Vagina (tissue), 2 donors: ENCODE measurements at regions not wholly inside any gene's neighbourhood (a gene's known extent, or its start where the extent isn't known, plus 50 kb on each side); places are given as distances from the start of the nearest gene placed in this dataset.

Experiments
- DNase-seq, 2 donors: peaks; one replicate each; pipeline ENCODE4 v3.0.0-alpha.2; 2017; ENCODE audit errors: extremely low spot score in 2 of 2
- H3K27ac ChIP-seq: fragments of 200-600 bp; sonication (generic); one replicate; pipeline ENCODE4 v1.5.1; 2019
- H3K27me3 ChIP-seq: fragments of 200-600 bp; sonication (generic); one replicate; pipeline ENCODE4 v1.5.1; 2019
- H3K36me3 ChIP-seq, 2 donors: fragments of 200-600 bp; sonication (generic); one replicate each; pipeline ENCODE4 v1.5.1; 2017 to 2019
- H3K4me1 ChIP-seq: fragments of 200-600 bp; sonication (generic); one replicate; pipeline ENCODE4 v1.5.1; 2019
- H3K4me3 ChIP-seq, 2 donors: fragments of 200-600 bp; sonication (generic); 1 replicate in 1 of 2; 2 replicates in 1 of 2; pipeline ENCODE4 v1.5.1; 2016 to 2019
- H3K9me3 ChIP-seq: fragments of 200-600 bp; sonication (generic); one replicate; pipeline ENCODE4 v1.5.1; 2019
- POLR2A ChIP-seq, 2 donors: fragments of 450-650 bp; IDR thresholded peaks; one replicate each; pipeline ENCODE4 v1.6.1; 2017; ENCODE audit warnings: antibody characterized with exemption in 2 of 2, mild to moderate bottlenecking in 2 of 2, moderate library complexity in 2 of 2
- POLR2AphosphoS5 ChIP-seq, 2 donors: sonication (generic); formaldehyde crosslinking; IDR thresholded peaks; one replicate each; pipeline ENCODE4 v1.9.0; 2017; ENCODE audit warnings: antibody characterized with exemption in 2 of 2, mild to moderate bottlenecking in 2 of 2, low read depth in 1 of 2; ENCODE audit not compliant: insufficient read depth in 1 of 2
- intact Hi-C: fragments of 100-400 bp; cut with DNase I; formaldehyde crosslinking; loops from one replicate; pipeline ENCODE4 v1.15.1; 2023
- TF ChIP-seq, protein P1 (sequence below), 3 experiments: fragments of 450-650 bp in 2 of 3; fragments of 200-600 bp in 1 of 3; sonication (generic) in 1 of 3; IDR thresholded peaks; one replicate each; pipeline ENCODE4 v1.5.1; 2017 to 2019; ENCODE audit warnings: antibody characterized with exemption in 3 of 3, mild to moderate bottlenecking in 2 of 3, moderate library complexity in 2 of 3

DNA sequence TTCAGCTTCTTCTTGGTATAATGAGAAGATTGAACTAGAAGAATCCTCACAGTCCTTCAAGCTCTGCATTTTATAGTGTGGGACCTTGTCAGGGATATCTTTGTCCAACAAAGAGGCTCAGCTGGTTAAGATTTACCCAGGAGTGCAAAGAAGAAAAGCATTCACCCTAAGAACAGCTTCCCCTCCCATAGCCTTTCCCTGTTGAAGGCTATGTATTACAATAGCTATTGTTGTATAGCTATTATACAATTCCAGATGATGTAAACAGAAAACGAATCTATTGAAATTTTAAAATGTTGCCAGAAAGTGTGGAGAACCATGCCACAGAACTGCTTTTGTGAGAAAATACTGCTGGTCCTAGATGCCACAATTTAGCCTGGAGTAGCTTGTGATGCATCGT, 85.5 kb upstream of the CNKSR3 start:
- Histone ChIP-seq H3K27me3 (no peaks in the 10 kb centered on the region), H3K4me1 (no peaks in the 10 kb centered on the region), H3K9me3 (no peaks in the 10 kb centered on the region), H3K27ac (no peak overlapping the region), H3K36me3 (no peaks in the 10 kb centered on the region), H3K4me3 (no peak overlapping the region)
- TF ChIP-seq POLR2A (IDR thresholded peaks at IDR 0.05) (no peak), POLR2AphosphoS5 (IDR thresholded peaks at IDR 0.05; ENCODE audit: insufficient read depth in 1 of 2, low read depth in 1 of 2) (no peak)
- TF ChIP-seq, protein P1, sequence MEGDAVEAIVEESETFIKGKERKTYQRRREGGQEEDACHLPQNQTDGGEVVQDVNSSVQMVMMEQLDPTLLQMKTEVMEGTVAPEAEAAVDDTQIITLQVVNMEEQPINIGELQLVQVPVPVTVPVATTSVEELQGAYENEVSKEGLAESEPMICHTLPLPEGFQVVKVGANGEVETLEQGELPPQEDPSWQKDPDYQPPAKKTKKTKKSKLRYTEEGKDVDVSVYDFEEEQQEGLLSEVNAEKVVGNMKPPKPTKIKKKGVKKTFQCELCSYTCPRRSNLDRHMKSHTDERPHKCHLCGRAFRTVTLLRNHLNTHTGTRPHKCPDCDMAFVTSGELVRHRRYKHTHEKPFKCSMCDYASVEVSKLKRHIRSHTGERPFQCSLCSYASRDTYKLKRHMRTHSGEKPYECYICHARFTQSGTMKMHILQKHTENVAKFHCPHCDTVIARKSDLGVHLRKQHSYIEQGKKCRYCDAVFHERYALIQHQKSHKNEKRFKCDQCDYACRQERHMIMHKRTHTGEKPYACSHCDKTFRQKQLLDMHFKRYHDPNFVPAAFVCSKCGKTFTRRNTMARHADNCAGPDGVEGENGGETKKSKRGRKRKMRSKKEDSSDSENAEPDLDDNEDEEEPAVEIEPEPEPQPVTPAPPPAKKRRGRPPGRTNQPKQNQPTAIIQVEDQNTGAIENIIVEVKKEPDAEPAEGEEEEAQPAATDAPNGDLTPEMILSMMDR (IDR thresholded peaks at IDR 0.05), result no peak
- no peak for DNase-seq
- intact Hi-C loops, result no loop called here

DNA sequence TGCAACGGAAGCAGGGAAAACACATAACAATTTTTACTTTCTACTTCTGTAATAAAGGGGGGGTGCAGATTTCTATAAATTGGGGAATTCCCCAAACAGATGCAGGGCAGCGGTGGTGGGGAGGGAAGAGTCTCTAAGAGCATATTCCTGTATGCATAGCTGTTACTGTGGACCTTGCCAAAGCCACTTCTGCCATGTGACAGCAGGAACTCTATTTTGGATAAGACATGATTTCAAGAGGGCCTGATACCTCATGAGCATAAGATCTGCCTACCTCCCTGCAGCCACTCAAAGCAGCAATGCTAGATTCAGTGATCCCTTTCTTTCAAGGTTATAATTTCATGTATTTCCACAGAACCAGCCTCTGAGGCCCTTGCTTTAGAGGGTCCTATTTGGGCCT, 86.2 kb upstream of the CNKSR3 start:
- intact Hi-C loops, result no loop called here
- Histone ChIP-seq H3K27ac (no peak overlapping the region), H3K27me3 (no peaks in the 10 kb centered on the region), H3K36me3 (no peaks in the 10 kb centered on the region), H3K9me3 (no peaks in the 10 kb centered on the region), H3K4me3 (no peak overlapping the region), H3K4me1 (no peaks in the 10 kb centered on the region)
- DNase-seq, result no peak
- TF ChIP-seq, protein P1 (IDR thresholded peaks at IDR 0.05), result no peak
- no peak for TF ChIP-seq POLR2A (IDR thresholded peaks at IDR 0.05)
- no peak for TF ChIP-seq POLR2AphosphoS5 (IDR thresholded peaks at IDR 0.05; ENCODE audit: insufficient read depth in 1 of 2, low read depth in 1 of 2)

DNA sequence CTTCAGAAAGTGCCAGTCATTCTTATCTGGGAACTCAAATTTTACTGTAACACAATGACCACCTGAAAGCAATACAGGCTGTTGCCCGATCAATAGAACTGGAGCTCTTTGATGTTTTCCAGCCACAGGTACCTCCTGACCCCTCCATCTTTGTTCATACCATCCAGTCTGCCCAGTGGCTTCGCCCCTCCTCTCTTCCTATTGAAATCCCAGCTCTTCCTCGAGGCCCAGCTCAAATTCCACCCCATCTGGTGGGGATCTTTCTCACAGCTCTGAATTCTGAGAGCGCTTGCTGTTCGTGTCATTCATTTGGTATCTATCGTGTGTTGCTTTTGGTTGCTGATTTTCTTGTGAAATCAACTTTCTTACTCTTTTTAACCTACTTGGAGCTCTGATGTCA, 87.9 kb upstream of the CNKSR3 start:
- DNase-seq, result no peak
- Histone ChIP-seq H3K27ac (no peak overlapping the region), H3K36me3 (no peaks in the 10 kb centered on the region), H3K4me1 (no peaks in the 10 kb centered on the region), H3K9me3 (no peaks in the 10 kb centered on the region), H3K27me3 (no peaks in the 10 kb centered on the region), H3K4me3 (no peak overlapping the region)
- no peak for TF ChIP-seq POLR2A (IDR thresholded peaks at IDR 0.05)
- TF ChIP-seq, protein P1 (IDR thresholded peaks at IDR 0.05), result no peak
- TF ChIP-seq POLR2AphosphoS5 (IDR thresholded peaks at IDR 0.05; ENCODE audit: insufficient read depth in 1 of 2, low read depth in 1 of 2), result no peak
- intact Hi-C loops, result no loop called here

DNA sequence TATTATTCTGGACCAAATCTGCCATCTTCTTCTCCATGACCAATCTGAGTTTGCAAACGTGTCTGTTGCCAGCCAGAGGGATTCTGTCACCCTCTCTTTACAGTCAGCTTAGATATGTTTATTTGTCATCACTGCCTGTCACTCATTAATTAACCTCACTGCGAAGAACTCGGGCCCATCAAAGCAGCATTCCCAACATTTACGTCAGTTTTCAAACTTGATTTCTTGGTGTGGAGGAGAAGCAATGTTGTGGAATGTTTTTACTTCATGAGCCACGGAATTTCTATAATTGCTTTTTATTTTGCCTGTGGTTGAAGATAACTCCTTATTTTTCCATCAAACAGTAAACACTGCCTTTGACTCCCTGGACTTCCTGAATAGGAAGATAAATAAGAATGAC, 91.8 kb upstream of the CNKSR3 start:
- DNase-seq, result no peak
- Histone ChIP-seq H3K27me3 (no peaks in the 10 kb centered on the region), H3K9me3 (no peaks in the 10 kb centered on the region), H3K4me3 (no peak overlapping the region), H3K36me3 (no peaks in the 10 kb centered on the region), H3K4me1 (no peaks in the 10 kb centered on the region), H3K27ac (no peak overlapping the region)
- TF ChIP-seq POLR2A (IDR thresholded peaks at IDR 0.05) (no peak), POLR2AphosphoS5 (IDR thresholded peaks at IDR 0.05; ENCODE audit: insufficient read depth in 1 of 2, low read depth in 1 of 2) (no peak)
- TF ChIP-seq, protein P1 (IDR thresholded peaks at IDR 0.05), result no peak
- intact Hi-C loops, result no loop called here

GRCh38 chr6:154602708-154603107, 92.2 kb upstream of the CNKSR3 start:
- Histone ChIP-seq H3K4me3 (no peak overlapping the region), H3K27ac (no peak overlapping the region)

More at GRCh38 chr6:154602708-154603107, 92.2 kb upstream of the CNKSR3 start:
- no peaks in the 10 kb centered on the region for H3K36me3 ChIP-seq
- no peaks in the 10 kb centered on the region for H3K9me3 ChIP-seq
- no peaks in the 10 kb centered on the region for H3K27me3 ChIP-seq
- H3K4me1 ChIP-seq, result no peaks in the 10 kb centered on the region
- intact Hi-C loops, result no loop called here
- DNase-seq, result no peak
- TF ChIP-seq, protein P1 (IDR thresholded peaks at IDR 0.05), result no peak
- TF ChIP-seq POLR2A (IDR thresholded peaks at IDR 0.05) (no peak), POLR2AphosphoS5 (IDR thresholded peaks at IDR 0.05; ENCODE audit: insufficient read depth in 1 of 2, low read depth in 1 of 2) (no peak)
